Tibial nerve (tissue), 4 donors: ENCODE measurements at regions not wholly inside any gene's neighbourhood (a gene's known extent, or its start where the extent isn't known, plus 50 kb on each side); places are given as distances from the start of the nearest gene placed in this dataset.

Experiments
- DNase-seq, 2 donors: peaks; one replicate each; pipeline ENCODE4 v3.0.0-alpha.2; 2019; ENCODE audit warnings: low spot score in 2 of 2
- H3K27ac ChIP-seq, 4 donors: fragments of 200-600 bp; sonication (generic) in 3 of 4; one replicate each; pipeline ENCODE4 v1.5.1; 2017 to 2019; ENCODE audit warnings: mild to moderate bottlenecking in 1 of 4
- H3K27me3 ChIP-seq, 2 donors: fragments of 200-600 bp; sonication (generic) in 1 of 2; one replicate each; pipeline versions ENCODE4 v1.5.1 to v1.6.0; 2017 to 2019
- H3K36me3 ChIP-seq, 3 donors: fragments of 200-600 bp; sonication (generic); one replicate each; pipeline ENCODE4 v1.5.1; 2018 to 2019
- H3K4me1 ChIP-seq, 4 donors: fragments of 200-600 bp; sonication (generic) in 3 of 4; one replicate each; pipeline ENCODE4 v1.5.1; 2017 to 2019
- H3K4me3 ChIP-seq, 4 donors: fragments of 200-600 bp; sonication (generic) in 3 of 4; one replicate each; pipeline ENCODE4 v1.5.1; 2017 to 2019; ENCODE audit warnings: mild to moderate bottlenecking in 1 of 4, moderate library complexity in 1 of 4
- H3K9me3 ChIP-seq, 4 donors: fragments of 200-600 bp; sonication (generic) in 3 of 4; one replicate each; pipeline ENCODE4 v1.5.1; 2017 to 2019
- EP300 ChIP-seq, 2 donors: sonication (generic); formaldehyde crosslinking; IDR thresholded peaks; one replicate each; pipeline ENCODE4 v1.6.1; 2017; ENCODE audit warnings: antibody characterized with exemption in 2 of 2, mild to moderate bottlenecking in 1 of 2
- POLR2A ChIP-seq, 2 donors: fragments of 450-650 bp; IDR thresholded peaks; one replicate each; pipeline ENCODE4 v1.6.1; 2017; ENCODE audit warnings: antibody characterized with exemption in 2 of 2, mild to moderate bottlenecking in 2 of 2, moderate library complexity in 2 of 2
- WGBS, 2 donors: methylation state at CpG; one replicate each; pipeline ENCODE4 v1.1.5; 2018; 5-methylcytosine and 5-hydroxymethylcytosine counted together
- TF ChIP-seq, protein P1 (sequence below), 5 experiments: fragments of 200-600 bp in 3 of 5; fragments of 450-650 bp in 2 of 5; sonication (generic) in 3 of 5; IDR thresholded peaks; one replicate each; pipeline ENCODE4 v1.5.1; 2016 to 2019; ENCODE audit warnings: antibody characterized with exemption in 5 of 5, mild to moderate bottlenecking in 3 of 5, moderate library complexity in 2 of 5

- DNase-seq: no peak
- H3K27ac ChIP-seq: no peak overlapping the region
- no peaks in the 10 kb centered on the region for H3K27me3 ChIP-seq
- TF ChIP-seq POLR2A (IDR thresholded peaks at IDR 0.05): no peak
- no peak for TF ChIP-seq EP300 (IDR thresholded peaks at IDR 0.05)
- TF ChIP-seq, protein P1, sequence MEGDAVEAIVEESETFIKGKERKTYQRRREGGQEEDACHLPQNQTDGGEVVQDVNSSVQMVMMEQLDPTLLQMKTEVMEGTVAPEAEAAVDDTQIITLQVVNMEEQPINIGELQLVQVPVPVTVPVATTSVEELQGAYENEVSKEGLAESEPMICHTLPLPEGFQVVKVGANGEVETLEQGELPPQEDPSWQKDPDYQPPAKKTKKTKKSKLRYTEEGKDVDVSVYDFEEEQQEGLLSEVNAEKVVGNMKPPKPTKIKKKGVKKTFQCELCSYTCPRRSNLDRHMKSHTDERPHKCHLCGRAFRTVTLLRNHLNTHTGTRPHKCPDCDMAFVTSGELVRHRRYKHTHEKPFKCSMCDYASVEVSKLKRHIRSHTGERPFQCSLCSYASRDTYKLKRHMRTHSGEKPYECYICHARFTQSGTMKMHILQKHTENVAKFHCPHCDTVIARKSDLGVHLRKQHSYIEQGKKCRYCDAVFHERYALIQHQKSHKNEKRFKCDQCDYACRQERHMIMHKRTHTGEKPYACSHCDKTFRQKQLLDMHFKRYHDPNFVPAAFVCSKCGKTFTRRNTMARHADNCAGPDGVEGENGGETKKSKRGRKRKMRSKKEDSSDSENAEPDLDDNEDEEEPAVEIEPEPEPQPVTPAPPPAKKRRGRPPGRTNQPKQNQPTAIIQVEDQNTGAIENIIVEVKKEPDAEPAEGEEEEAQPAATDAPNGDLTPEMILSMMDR (IDR thresholded peaks at IDR 0.05): no peak
- WGBS, 2 donors: 82 to 91% methylated on average over 2 of the region's 2 CpGs
- H3K9me3 ChIP-seq: peaks cover 0 to 19% (median 3%) of the 10 kb centered on the region in 4 donors
- no peaks in the 10 kb centered on the region for H3K36me3 ChIP-seq
- H3K4me1 ChIP-seq: no peaks in the 10 kb centered on the region
- H3K4me3 ChIP-seq: no peak overlapping the region
These were observed 399.5 kb upstream of the MIR17HG start for GRCh38 chr13:90947976-90948375.

GRCh38 chr13:90950160-90950559 lies 397.3 kb upstream of the MIR17HG start:
- Histone ChIP-seq H3K4me1 (no peaks in the 10 kb centered on the region), H3K27me3 (no peaks in the 10 kb centered on the region), H3K27ac (no peak overlapping the region), H3K4me3 (no peak overlapping the region), H3K36me3 (no peaks in the 10 kb centered on the region), H3K9me3 (peaks cover 0 to 19% (median 3%) of the 10 kb centered on the region in 4 donors)
- TF ChIP-seq EP300 (IDR thresholded peaks at IDR 0.05) (no peak), POLR2A (IDR thresholded peaks at IDR 0.05) (no peak)
- TF ChIP-seq, protein P1 (IDR thresholded peaks at IDR 0.05): no peak
- no peak for DNase-seq
- WGBS, 2 donors: 77 to 82% methylated on average over 1 of the region's 1 CpG

GRCh38 chr13:90951663-90952062 lies 395.8 kb upstream of the MIR17HG start:
- Histone ChIP-seq H3K9me3 (peaks cover 0 to 19% (median 3%) of the 10 kb centered on the region in 4 donors), H3K4me3 (no peak overlapping the region), H3K4me1 (no peaks in the 10 kb centered on the region), H3K27me3 (no peaks in the 10 kb centered on the region), H3K36me3 (no peaks in the 10 kb centered on the region), H3K27ac (no peak overlapping the region)
- TF ChIP-seq, protein P1 (IDR thresholded peaks at IDR 0.05): no peak
- no peak for TF ChIP-seq POLR2A (IDR thresholded peaks at IDR 0.05)
- TF ChIP-seq EP300 (IDR thresholded peaks at IDR 0.05): no peak
- no peak for DNase-seq
- 86 to 91% methylated on average over 5 of the region's 5 CpGs for WGBS, 2 donors

DNA sequence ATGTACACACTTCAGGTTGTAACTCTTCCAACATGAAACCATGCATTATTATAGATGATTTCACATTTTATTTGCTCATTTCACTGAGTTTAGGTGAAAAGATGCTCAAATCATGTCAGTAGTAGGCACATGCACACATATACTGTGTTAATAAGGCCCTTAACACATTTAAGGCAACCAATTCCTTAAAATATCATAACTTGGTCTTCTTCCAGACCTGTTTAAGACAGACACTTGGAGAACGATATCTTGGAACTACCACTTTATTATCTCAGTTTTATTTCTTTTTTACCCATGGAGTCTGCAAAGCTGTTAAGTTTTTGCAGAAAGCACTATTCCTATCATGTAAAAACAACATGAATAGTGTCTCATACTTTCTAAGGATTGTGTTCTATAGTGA lies 395.2 kb upstream of the MIR17HG start:
- no peaks in the 10 kb centered on the region for H3K36me3 ChIP-seq
- peaks cover 0 to 19% (median 3%) of the 10 kb centered on the region in 4 donors for H3K9me3 ChIP-seq
- no peak overlapping the region for H3K27ac ChIP-seq
- H3K4me1 ChIP-seq: no peaks in the 10 kb centered on the region
- TF ChIP-seq EP300 (IDR thresholded peaks at IDR 0.05) (no peak), POLR2A (IDR thresholded peaks at IDR 0.05) (no peak)
- TF ChIP-seq, protein P1 (IDR thresholded peaks at IDR 0.05): no peak
- no peak overlapping the region for H3K4me3 ChIP-seq
- 79 to 89% methylated on average over 1 of the region's 1 CpG for WGBS, 2 donors
- DNase-seq: no peak
- no peaks in the 10 kb centered on the region for H3K27me3 ChIP-seq

DNA sequence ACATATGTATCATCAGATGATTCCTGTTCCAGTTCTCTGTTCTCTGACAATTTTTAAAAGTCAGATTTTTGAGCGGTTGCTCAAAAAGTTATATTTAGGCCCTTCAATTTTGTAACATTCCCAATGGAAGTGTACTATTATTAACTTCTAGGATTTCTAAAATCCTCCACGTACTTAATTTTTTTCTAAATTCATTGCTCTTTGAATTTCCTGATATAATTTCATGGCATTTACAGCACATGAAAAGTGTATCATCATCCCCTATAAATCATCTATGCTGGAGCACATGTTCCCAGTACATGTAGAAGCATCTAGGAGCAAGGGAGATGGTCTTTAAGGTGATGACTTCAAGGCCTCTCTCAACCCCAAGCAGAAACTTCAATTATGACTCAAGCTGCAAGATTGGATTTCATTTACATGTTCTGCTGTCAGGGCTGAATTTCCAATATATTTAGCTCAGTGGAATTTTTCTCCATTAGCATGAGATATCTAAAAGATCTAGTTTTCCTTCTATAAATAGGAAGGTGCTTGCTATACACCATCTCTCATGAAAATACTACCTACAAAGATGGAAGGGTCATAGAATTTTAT lies 392.8 kb upstream of the MIR17HG start:
- WGBS, 2 donors: 81 to 87% methylated on average over 2 of the region's 2 CpGs
- Histone ChIP-seq H3K9me3 (no peaks in the 10 kb centered on the region), H3K4me3 (no peak overlapping the region), H3K27ac (no peak overlapping the region), H3K4me1 (no peaks in the 10 kb centered on the region), H3K27me3 (no peaks in the 10 kb centered on the region), H3K36me3 (no peaks in the 10 kb centered on the region)
- no peak for DNase-seq
- TF ChIP-seq, protein P1 (IDR thresholded peaks at IDR 0.05): no peak
- no peak for TF ChIP-seq EP300 (IDR thresholded peaks at IDR 0.05)
- TF ChIP-seq POLR2A (IDR thresholded peaks at IDR 0.05): no peak
